RWPE2 (cell line): ENCODE measurements at regions not wholly inside any gene's neighbourhood (a gene's known extent, or its start where the extent isn't known, plus 50 kb on each side); places are given as distances from the start of the nearest gene placed in this dataset.

Experiments
- ATAC-seq: fragments of 200-7000 bp; cut with Tn5 transposase; 3 replicates; pipeline ENCODE4 v1.9.1; 2021; ENCODE audit warnings: low read depth
- DNase-seq: peaks from one replicate; pipeline ENCODE4 v3.0.0-alpha.2; 2020; ENCODE audit warnings: low spot score
- H3K27ac ChIP-seq: fragments of 450-650 bp; 2 replicates; pipeline ENCODE4 v1.5.1; 2017; ENCODE audit warnings: mild to moderate bottlenecking; ENCODE audit not compliant: poor library complexity, severe bottlenecking
- H3K27me3 ChIP-seq: fragments of 250-450 bp; sonication (Bioruptor Pico); 2 replicates; pipeline ENCODE4 v1.5.1; 2021; ENCODE audit warnings: mild to moderate bottlenecking, moderate library complexity; ENCODE audit not compliant: insufficient read depth, poor library complexity, severe bottlenecking
- H3K36me3 ChIP-seq: fragments of 250-450 bp; sonication (Bioruptor Pico); 2 replicates; pipeline ENCODE4 v1.5.1; 2020; ENCODE audit warnings: low read depth, mild to moderate bottlenecking, moderate library complexity
- H3K4me1 ChIP-seq: fragments of 250-450 bp; sonication (Bioruptor Pico); 2 replicates; pipeline ENCODE4 v1.5.1; 2021; ENCODE audit warnings: mild to moderate bottlenecking, moderate library complexity; ENCODE audit not compliant: insufficient read depth, poor library complexity, severe bottlenecking
- H3K4me3 ChIP-seq: fragments of 250-450 bp; sonication (Bioruptor Pico); 2 replicates; pipeline ENCODE4 v1.5.1; 2021; ENCODE audit warnings: mild to moderate bottlenecking, moderate library complexity; ENCODE audit not compliant: severe bottlenecking
- H3K9me3 ChIP-seq: fragments of 250-450 bp; sonication (Bioruptor Pico); 2 replicates; pipeline ENCODE4 v1.5.1; 2021; ENCODE audit warnings: mild to moderate bottlenecking, moderate library complexity; ENCODE audit not compliant: severe bottlenecking
- TF ChIP-seq, protein P1 (sequence below): fragments of 450-650 bp; IDR thresholded peaks from one replicate; pipeline ENCODE4 v1.5.1; 2017; ENCODE audit warnings: mild to moderate bottlenecking, moderate library complexity; ENCODE audit not compliant: poor library complexity, severe bottlenecking

DNA sequence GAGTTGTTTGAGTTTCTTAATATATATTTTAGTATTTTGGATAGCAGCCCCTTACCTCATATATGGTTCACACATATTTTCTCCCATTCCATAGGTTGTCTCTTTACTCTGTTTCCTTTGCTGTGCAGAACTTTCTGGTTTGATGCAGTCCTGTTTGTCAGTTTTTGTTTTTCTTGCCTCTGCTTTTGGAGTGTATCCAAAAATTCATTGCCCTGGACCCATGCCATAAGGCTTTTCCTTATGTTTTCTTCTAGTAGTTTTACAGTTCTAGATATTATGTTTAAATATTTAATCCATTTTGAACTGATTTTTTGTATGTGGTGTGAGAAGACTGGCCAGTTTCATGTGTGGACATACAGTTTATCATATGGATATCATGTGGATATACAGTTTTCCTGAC lies 58.5 kb upstream of the NUDT6 start:
- DNase-seq: no peak
- H3K9me3 ChIP-seq: no peaks in the 10 kb centered on the region
- no peaks in the 10 kb centered on the region for H3K27me3 ChIP-seq
- no peak for ATAC-seq
- H3K27ac ChIP-seq: no peak overlapping the region
- H3K4me3 ChIP-seq: no peak overlapping the region
- H3K36me3 ChIP-seq: peaks cover 23% of the 10 kb centered on the region
- no peaks in the 10 kb centered on the region for H3K4me1 ChIP-seq
- TF ChIP-seq, protein P1, sequence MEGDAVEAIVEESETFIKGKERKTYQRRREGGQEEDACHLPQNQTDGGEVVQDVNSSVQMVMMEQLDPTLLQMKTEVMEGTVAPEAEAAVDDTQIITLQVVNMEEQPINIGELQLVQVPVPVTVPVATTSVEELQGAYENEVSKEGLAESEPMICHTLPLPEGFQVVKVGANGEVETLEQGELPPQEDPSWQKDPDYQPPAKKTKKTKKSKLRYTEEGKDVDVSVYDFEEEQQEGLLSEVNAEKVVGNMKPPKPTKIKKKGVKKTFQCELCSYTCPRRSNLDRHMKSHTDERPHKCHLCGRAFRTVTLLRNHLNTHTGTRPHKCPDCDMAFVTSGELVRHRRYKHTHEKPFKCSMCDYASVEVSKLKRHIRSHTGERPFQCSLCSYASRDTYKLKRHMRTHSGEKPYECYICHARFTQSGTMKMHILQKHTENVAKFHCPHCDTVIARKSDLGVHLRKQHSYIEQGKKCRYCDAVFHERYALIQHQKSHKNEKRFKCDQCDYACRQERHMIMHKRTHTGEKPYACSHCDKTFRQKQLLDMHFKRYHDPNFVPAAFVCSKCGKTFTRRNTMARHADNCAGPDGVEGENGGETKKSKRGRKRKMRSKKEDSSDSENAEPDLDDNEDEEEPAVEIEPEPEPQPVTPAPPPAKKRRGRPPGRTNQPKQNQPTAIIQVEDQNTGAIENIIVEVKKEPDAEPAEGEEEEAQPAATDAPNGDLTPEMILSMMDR: no peak

DNA sequence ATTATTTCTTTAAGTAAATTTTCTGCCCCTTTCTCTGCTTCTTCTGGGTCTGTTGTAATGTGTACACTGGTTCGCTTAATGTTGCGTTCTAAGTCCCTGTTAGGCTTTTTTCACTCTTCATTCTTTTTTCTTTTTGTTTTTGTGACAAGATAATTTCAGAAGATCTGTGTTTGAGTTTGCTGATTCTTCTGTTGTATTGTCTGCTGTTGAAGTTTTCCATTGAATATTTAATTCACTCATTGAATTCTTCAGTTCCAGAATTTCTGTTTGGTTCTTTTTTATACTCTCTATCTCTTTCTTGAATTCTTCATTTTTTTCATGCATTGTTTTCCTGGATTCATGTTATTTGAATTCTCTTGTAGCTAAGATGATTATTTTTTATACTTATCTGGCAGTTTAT lies 66.3 kb upstream of the NUDT6 start:
- Histone ChIP-seq H3K4me1 (peaks cover 9% of the 10 kb centered on the region), H3K4me3 (no peak overlapping the region), H3K9me3 (peaks cover 11% of the 10 kb centered on the region), H3K36me3 (no peaks in the 10 kb centered on the region; the same call in 1 of the 2 replicates), H3K27me3 (no peaks in the 10 kb centered on the region), H3K27ac (no peak overlapping the region)
- ATAC-seq (no peak), DNase-seq (no peak)
- TF ChIP-seq, protein P1: no peak

DNA sequence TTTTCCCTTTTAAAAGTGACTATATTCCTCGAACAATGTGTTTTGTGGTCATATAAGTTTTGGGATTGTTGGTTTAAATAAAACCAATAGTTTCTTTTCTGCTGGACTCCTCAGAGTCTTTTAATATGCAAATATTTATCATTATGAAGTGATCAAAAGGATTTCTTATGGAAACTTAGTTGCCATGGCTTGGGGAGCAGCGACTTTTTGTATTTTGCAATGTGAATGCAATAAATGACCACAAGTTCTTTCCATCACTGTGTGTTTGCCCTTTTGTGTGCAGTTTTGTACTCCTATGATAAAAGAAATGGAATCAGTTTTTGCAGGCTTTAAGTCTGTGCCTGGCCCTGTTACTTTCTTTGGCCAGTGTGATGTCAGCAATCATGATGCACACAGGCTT lies 68.5 kb upstream of the NUDT6 start:
- no peak for ATAC-seq
- H3K27me3 ChIP-seq: no peaks in the 10 kb centered on the region
- H3K27ac ChIP-seq: no peak overlapping the region
- no peaks in the 10 kb centered on the region; the same call in 1 of the 2 replicates for H3K36me3 ChIP-seq
- H3K9me3 ChIP-seq: peaks cover 11% of the 10 kb centered on the region
- no peak for DNase-seq
- TF ChIP-seq, protein P1: no peak
- no peak overlapping the region for H3K4me3 ChIP-seq
- H3K4me1 ChIP-seq: peaks cover 9% of the 10 kb centered on the region

DNA sequence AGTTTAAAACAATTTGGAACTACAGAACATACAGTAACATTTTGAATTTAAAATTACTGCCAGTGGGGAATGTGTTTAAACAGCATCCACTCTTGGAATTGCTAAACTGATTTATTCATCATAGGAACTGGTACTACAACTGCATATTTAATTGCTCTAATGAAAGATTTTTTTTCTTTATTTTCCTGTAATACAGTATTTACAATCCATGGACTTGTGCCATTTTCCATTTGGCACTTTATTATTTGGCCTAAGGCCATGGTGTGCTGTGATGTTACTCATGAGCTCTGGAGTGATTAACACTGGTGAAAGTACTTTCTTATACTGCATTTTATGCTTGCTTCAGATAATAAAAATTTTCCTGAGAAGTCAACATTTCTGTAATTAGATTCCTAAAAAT lies 69.7 kb upstream of the NUDT6 start:
- Histone ChIP-seq H3K36me3 (no peaks in the 10 kb centered on the region; the same call in 1 of the 2 replicates), H3K9me3 (peaks cover 4% of the 10 kb centered on the region), H3K4me1 (peaks cover 9% of the 10 kb centered on the region), H3K27me3 (no peaks in the 10 kb centered on the region), H3K27ac (no peak overlapping the region), H3K4me3 (no peak overlapping the region)
- ATAC-seq (peak; percentile 73), DNase-seq (no peak)
- TF ChIP-seq, protein P1: no peak

DNA sequence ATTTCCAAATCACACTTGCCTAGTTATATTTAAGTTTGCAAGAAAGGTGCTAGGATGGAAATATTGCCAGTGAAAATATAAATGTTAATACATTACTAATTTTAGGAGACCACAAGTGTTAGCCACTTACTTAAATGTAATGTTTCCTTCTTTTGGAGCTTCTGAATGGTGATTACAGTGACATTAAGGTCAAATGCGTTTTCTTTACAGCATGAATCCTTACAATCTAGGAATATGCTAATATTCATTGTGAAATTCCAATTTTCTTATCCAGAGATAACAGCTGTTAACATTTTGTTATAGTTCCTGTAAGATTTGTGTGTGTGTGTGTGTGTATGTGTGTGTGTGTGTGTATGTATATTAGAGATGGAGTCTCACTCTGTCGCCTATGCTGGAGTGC lies 70.2 kb upstream of the NUDT6 start:
- Histone ChIP-seq H3K4me3 (no peak overlapping the region), H3K27me3 (no peaks in the 10 kb centered on the region), H3K27ac (no peak overlapping the region), H3K9me3 (no peaks in the 10 kb centered on the region), H3K36me3 (no peaks in the 10 kb centered on the region; the same call in 1 of the 2 replicates), H3K4me1 (peaks cover 9% of the 10 kb centered on the region)
- DNase-seq: no peak
- ATAC-seq: no peak
- TF ChIP-seq, protein P1: no peak
